ENCODE measurements at regions not wholly inside any gene's neighbourhood (a gene's known extent, or its start where the extent isn't known, plus 50 kb on each side); places are given as distances from the start of the nearest gene placed in this dataset.
"Not testable (repeated sequence)": the region's sequence is repeated elsewhere in the genome, so short reads cannot be mapped to it uniquely, and the experiment has no call there.

DNA sequence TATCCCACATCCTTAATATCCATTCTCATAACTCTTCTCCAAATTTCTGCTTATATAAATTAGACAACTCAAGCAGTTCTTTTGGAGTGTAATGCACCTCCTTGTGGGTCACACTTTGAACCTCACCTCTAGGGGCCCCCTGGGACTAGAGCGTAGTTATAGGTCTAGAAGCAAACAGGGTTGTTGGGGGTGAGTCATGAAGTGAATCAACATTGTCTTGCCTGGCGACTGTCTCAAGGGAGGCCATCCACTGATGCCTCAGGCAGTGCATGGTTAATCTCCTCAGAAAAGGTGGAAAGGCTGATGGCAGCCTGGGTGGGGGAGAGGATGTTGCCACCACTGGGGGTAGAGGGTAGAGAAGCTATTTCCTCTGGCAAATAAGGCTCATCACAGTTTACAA lies 129.1 kb downstream of the TNFRSF21 start:
- no peak for DNase-seq

DNA sequence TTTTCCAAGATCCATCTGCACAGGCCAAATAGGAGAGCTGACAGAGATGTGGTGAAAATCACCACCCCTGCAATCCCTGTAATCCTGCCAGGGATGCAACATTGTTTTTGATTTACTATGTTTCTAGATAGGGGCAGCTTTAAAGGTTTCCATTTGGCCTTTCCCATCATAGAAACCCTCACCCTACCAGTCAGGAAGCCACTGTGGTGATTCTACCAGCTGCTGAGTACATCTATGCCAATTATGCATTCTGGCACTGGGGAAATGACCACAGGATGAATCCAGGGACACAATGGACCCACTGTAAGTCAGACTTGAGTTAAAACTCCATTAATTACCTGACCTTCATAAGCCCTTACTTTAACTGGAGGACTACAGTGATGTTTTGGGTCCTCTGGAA lies 130.4 kb downstream of the TNFRSF21 start:
- DNase-seq = no peak

DNA sequence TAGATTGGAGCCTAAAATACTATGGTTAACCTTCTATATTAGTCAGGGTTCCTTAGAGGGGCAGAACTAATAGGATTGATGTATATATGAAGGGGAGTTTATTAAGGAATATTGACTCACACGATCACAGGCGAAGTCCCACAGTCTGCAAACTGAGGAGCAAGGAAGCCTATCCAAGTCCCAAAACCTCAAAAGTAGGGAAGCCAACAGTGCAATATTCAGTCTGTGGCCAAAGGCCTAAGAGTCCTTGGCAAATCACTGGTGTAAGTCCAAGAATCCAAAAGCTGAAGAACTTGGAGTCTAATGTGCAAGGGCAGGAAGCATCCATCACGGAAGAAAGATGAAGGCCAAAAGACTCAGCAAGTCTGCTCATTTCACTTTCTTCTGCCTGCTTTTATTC lies 133.5 kb upstream of the ADGRF1 start:
- no peak for DNase-seq

DNA sequence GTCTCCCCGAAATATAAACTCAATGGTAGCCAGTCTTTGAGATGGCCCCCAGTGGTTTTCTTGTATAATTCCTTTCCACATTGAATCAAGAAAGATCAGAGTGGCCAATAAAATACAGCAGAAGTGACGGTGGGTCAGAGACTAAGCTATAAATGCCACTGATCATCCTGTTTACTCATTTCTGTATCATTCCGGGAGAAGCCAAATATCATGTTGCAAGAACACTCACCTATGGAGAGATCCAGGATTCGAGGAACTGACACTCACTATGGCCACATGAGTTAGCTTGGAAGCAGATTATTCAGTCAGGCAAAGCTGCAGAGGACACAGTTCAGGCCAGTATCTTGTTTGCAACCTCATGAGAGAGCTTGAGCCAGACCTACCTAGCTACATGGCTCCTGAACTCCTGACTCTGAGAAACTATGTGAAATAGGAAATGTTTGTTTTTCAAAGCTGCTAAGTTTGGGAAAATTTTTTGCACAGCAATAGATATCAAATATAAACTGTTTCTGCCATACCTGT lies 132.4 kb upstream of the ADGRF1 start:
- DNase-seq = no peak

DNA sequence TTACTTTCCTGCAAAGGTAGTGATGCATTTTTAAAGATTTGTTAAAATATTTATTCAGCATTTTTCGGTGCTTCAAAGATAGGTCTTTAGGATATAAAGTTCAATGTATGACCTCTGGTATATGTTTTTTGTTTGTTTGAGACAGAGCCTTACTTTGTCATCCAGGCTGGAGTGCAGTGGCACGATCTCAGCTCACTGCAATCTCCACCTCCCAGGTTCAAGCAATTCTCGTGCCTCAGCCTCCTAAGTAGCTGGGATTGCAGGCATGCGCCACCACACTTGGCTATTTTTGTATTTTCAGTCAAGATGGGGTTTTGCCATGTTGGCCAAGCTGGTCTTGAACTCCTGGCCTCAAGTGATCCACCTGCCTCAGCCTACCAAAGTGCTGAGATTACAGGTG lies 131.9 kb upstream of the ADGRF1 start:
- DNase-seq = not testable (repeated sequence)

DNA sequence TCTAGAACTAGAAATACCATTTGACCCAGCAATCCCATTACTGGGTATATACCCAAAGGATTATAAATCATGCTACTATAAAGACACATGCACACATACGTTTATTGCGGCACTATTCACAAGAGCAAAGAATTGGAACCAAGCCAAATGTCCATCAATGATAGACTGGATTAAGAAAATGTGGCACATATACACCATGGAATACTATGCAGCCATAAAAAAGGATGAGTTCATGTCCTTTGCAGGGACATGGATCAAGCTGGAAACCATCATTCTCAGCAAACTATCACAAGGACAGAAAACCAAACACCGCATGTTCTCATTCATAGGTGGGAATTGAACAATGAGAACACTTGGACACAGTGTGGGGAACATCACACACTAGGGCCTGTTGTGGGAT lies 131.0 kb upstream of the ADGRF1 start:
- DNase-seq = not testable (repeated sequence)

DNA sequence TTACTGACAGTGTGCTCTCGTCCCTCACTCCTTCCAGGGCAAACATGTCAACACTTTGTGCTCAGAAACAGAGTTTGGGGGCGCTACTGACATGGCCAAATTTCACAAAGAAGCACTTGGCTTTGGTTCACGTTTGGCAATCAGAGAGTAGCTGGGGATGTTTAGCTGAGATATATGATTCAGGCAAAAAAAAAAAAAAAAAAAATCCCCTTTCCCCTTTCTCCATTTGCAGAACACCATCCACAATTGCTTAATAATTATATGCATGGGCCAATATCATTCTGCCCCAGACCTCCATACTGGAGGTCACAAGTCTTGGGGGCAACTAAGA lies 128.4 kb upstream of the ADGRF1 start:
- no peak for DNase-seq

DNA sequence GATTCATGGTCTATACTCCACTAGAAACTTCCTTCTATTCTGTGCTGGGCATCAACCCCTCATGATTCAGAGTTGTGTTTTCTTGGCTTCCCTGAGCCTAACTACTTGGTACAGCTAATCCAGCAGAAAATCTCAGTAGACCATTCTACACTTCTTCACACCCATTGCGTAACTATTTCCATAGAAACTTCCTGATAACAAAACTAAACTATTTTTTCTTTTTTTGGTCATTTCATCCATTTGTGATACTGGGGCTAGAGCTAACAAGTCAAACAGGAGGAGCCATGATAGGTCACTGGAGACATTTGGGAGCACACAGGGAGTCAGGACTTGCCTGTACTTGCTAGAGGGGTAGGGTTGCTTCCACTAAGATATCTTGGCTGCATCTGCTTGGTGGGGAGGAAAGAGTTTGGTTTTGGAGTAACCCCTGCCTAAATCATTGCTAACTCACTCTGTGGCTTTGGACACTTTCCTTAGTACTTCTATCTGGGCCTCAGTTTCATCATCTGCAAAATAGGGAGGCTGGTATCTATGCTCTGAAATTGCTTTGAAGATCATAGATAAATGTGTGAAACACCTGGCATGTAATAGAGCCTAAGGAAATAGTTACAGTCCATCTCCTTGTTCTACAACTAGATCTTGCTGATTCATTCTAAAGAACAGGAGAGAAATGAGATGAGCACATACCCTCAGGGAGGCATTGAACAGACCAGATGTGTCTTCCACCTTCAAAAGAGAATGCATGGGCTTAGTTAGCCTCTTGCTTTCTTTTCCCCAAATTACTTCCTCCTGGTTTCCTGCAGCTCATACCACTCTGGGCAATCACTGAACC lies 127.9 kb upstream of the ADGRF1 start:
- DNase-seq = no peak

DNA sequence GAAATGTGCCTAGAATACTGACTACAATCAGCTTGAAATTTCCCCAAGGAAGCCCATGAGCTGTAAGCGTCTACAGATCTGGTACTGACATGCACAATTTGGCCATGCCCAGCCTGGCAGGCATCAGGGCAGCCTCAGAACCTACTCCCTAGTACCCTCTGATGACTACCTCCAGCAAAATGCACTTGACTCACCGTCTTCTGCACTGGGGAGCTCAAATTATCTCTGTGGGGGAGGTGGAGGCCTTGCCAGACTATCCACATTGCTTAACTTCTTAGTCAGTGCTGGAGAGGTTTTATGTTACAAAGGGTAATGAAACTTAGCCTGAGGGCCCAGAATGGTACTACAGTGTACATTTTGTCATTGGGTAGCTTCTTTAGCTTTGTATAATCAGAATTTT lies 126.0 kb upstream of the ADGRF1 start:
- no peak for DNase-seq

DNA sequence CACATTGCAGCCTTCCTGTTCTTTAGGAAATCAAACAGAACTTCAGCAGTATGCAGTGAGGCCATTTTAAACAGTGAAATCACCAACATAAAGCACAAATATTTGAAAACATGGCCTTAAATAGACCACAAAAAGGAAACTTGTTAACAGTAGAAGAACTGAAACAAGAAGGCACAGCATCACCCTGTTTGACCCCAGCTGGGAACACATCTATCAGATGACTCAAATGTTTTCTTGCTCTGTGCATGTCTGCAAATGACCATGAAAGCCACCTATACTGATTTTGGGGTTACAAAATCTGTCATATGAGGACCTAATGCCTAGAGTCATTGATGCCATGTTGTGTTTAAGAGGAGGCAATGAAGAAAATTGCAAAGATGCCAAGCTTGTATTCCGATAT lies 123.8 kb upstream of the ADGRF1 start:
- DNase-seq = no peak

DNA sequence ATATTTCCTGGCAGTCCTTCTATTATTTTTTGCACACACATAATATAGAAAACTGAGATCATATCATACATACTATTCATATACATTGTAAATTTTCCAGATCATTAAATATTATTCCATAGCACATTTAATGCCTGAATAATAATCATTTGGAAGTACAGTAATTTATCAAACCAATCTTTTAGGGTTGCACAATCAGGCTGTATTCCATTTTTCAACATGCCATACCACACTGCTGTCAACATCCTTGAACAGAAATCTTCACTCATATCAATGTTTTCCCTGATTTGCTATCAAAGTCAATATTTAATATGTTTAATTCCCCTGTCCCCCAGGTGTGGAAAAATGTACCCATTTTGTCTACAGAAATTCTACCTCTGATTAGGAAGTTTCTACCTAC lies 122.7 kb upstream of the ADGRF1 start:
- DNase-seq = no peak

DNA sequence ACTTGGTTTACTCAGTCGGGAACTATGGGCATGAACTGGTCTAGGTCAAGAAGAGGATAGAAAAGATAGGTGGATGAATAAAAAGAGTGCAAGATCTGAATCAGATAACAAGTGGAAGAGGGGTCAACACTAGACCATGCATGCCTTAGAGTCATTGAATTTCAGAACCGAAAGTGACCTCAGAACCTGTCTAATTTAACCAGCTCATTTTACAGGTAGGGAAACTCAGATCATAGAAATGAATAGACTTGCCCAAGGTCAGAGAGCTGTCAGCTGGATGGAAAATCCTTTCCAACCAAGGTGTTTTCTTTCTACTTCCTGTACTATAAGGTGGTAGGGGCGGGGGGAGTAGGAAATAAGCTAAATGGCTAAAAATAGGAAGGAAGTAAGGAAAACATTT lies 121.4 kb upstream of the ADGRF1 start:
- DNase-seq = no peak

DNA sequence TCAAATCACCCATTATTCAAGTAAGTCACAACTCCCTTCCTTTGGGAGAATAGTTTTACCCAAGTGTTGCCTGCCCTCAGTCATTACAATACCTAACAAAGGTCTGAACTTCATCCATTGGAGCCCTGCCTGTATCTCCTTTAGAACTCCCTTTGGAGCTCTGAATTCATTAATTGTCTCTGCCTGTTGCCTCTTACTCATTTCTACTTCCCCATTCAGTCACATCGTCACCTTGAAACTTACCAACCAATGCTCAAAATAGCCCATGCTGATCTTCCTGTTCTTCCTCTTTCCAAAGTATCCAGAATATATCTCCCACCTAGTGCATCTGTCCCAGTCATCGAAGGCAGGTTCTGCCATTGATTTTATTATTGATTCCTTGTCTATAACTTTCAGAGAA lies 120.7 kb upstream of the ADGRF1 start:
- DNase-seq = no peak

DNA sequence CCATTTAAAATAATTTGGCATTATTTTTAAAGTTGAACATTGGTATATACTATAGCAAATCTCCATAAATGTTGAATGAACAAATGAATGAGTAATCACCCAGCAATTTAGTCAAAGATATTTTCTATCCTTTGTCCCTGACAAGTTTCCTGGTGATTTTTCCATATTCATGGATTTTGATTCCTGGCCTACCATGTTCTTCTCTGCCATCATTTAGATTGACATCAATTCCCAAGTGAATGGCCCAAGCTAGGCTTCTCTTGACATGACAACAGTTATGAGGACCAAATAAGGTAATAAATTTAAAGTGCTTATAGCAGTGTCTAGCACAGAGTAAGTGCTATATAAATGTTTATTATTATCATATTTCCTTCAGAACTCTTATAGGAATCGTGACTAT lies 120.1 kb upstream of the ADGRF1 start:
- DNase-seq = no peak

DNA sequence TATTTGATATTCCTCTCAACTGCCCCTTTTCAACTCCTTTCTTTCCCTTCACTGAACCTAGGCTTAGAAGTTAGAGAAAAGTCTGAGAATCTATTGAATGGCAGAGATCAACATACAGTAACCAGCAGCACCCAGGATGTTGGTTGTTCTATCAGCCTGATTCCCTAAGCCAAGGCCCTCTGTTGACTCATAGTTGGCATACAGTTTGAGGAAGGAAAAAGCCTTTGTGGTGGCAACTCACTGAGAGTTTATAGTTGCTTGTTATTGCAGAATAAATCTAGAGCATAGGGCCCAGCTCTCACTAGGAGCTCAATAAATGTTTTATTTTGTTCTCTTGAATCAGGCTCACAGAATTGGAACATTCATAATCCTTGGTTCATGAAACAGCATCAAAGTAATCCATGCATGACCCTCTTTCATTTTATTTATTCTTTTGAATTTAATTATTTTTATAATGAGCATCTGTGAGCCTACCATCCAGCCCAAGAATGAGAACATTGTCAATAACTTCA lies 119.1 kb upstream of the ADGRF1 start:
- peak; percentile 13 for DNase-seq

DNA sequence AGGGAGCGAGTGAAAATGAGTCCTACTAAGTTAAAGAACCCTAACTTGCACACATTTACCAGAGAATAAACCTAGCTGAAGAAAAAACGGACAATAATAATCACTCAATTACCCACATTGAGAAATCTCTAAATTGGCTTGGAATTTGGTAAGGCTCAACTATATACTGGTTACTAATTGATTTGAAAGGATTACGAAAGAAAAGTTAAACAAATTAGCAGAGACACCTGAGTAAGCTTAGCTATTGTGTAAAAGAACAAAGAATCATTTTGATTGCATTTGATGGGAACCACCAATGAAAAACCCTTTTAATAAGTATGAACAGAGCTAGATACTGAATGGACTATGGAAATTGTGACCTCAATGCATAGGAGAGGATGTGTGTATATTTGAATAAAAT lies 118.6 kb upstream of the ADGRF1 start:
- no peak for DNase-seq

DNA sequence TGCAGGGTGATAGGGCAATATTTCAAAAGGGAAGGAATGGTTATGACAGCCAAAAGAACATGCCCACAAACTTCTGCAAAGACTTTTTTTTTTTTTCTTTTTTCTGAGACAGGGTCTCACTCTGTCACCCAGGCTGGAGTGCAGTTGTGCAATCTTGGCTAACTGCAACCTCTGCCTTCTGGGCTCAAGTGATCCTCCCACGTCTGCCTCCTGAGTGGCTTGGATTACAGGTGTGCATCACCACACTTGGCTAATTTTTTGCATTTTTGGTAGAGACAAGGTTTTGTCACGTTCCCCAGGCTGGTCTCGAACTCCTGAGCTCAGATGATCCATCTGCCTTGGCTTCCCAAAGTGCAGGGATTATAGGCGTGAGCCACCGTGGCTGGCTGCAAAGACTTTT lies 117.6 kb upstream of the ADGRF1 start:
- no peak for DNase-seq

DNA sequence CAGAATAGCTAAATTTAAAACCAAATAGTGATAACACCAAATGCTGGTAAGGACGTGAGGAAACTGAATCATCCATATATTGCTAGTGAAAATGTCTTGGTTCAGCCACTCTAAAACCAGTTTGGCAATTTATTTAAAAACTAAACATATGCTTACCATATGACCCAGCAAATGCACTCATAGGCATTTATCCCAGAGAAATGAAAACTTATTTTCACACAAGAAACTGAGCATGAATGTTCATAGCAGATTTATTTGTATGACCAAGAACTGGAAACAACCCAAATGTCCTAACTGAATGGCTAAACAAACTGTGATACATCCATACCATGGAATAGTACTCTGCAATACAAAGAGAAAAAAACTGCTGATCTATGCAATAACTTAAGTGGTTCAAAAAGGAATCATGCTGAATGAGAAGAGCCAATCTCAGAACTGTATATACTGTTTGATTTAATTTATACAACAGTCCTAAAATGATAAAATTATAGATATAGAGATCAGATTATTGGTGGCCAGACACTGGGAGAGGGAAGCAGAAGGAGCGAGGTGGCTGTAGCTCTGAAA lies 115.6 kb upstream of the ADGRF1 start:
- DNase-seq = no peak

DNA sequence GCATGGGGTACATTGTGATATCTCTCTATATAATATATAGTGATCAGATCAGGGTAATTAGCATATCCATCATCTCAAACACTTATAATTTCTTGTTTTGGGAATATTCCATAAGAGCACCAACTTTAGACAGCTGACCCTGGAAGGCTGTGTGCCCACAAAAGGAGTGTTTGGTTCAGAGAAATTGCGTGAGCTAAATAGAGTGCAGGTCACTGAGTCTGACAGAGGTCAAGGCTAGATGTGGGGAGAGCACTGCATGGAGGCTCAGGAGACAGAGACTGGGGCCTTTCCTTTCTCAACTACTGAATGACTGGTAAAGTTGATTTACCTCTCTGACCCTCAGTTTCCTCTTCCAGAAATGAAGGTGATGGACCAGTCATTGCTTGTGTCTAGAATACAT lies 114.9 kb upstream of the ADGRF1 start:
- no peak for DNase-seq

DNA sequence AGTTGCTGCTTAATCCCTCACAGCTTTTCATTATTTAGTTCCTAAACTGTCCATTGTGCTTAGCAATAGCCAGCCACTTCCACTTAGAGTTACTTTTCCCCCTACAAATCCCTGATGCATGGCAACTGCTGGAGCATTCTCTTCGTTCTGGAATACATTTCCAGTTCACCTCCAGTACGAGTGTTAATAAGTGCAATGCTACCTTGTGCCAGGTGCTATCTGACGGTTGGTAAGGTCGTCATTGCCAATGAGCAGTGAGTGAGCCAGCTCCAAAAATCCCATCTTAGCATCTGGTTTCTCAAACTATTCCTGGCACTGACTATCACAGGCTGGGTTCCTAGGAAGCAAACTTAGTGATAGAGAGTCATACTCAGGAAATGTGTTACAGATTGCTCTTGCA lies 114.1 kb upstream of the ADGRF1 start:
- no peak for DNase-seq

DNA sequence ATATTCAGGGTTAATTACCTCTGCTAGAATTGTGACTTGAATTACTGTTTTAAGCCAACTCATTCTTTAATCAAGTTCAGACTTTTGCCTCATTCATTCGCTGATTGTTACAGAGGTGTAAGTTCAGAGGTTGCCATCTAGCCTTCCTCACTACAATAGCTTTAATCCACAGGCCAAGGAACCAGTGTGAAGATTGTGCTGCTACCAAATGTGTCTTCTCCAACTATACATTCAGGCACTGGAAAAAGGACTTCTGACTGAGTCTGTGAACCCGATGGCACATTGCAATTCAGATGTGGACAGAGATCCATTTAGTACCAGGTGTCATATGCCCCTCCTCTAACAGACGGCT lies 111.2 kb upstream of the ADGRF1 start:
- no peak for DNase-seq

DNA sequence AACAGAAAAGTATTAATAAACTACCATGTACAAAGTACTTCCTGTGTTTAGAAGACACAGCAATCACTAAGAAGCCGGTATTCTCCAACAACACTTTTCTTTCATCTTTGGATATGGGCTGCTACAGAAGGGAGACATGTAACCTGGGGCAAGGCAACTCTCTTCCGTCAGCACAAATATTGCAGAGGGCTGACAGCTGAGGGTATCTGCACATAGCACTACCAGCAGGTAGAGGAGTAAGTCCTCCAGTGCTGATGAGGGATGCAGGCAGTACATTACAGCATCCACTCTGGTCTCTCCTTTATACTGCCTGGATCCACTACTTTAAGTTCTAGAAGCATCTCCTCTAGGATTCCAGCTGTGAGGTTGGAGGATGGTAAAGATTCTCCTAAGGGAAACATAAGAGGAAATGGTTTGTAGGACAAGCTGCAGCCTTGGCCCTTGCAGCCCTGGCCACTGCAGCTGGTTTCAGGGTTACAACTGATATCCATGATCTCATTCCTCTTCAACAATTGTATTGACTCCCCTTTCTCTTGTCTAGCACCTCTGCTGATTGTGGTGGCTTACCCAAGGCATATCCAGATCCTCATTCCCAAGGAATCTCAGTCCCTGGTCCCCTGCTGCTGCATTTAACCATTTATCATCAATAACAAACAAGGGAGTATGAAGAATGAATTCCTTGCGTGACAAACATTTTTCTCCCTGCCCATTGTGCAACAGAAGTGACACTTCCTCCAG lies 110.7 kb upstream of the ADGRF1 start:
- no peak for DNase-seq

DNA sequence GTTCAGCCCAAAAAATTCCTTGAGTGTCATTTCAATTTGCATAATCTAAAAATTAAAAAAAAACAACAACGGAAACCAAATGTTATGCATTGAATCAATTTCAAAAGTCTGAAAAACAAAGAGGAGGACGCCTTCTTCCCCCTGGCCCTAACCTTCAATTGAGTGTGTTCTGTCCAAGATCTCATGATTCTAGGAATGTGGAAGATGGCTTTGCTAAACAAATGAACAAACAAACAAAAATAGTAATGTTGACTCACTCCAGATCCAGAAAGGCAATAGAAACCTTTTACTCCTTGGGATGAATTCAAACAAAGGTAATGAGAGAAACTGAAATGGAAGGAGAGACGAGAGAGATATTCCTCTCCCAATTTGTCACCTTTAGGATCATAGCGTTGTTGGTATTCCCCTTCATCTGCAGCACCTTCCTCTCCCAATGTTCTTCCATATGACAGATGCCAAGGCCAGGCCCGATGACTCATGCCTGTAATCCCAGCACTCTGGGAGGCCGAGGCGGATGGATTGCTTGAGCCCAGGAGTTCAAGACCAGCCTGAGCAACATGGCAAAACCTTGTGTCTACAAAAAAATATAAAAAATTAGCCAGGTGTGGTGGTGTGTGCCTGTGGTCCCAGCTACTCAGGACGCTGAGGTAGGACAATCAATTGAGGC lies 109.2 kb upstream of the ADGRF1 start:
- DNase-seq = no peak

DNA sequence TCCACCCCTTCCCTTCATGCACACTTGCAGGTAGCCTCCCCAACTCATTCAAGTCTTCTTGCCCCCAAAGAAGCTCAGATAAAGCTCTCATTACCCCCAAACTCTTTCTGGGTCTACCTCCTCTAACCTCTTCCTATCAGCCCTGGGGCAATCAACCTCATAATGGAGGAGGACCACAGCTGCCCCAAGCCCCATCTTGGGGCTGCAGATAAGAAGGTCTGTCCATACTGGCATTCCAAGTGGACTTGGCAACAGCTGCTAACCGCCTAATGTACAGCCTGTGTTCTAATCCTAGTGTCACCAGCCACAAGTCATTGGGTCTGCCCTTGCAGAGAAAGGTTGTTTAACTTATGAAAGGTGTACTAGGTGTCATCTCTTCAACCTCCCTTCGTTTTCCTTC lies 107.4 kb upstream of the ADGRF1 start:
- no peak for DNase-seq
